GM12878 (cell line): ENCODE measurements at regions not wholly inside any gene's neighbourhood (a gene's known extent, or its start where the extent isn't known, plus 50 kb on each side); places are given as distances from the start of the nearest gene placed in this dataset.

Experiments used
- ATF3 ChIP-seq: IDR thresholded peaks from 2 replicates; pipeline ENCODE4 v1.6.1; 2011; ENCODE audit warnings: low read depth, mild to moderate bottlenecking, low read length, moderate library complexity, borderline replicate concordance; ENCODE audit errors: extremely low read depth
- CBFB ChIP-seq: IDR thresholded peaks from 2 replicates; pipeline ENCODE4 v1.6.1; 2016; ENCODE audit warnings: antibody characterized with exemption, low read depth
- CTCF ChIP-seq, 3 experiments: IDR thresholded peaks in 2 of 3; conservative IDR thresholded peaks in 1 of 3; 2 replicates each; pipeline ENCODE4 v1.5.1; 2011; ENCODE audit warnings: low read depth in 3 of 3, low read length in 3 of 3, mild to moderate bottlenecking in 3 of 3, control low read depth in 2 of 3, moderate library complexity in 2 of 3, inconsistent platforms in 1 of 3, mixed read lengths in 1 of 3; ENCODE audit not compliant: control insufficient read depth in 2 of 3, insufficient read depth in 1 of 3; ENCODE audit errors: extremely low read depth in 1 of 3
- EZH2 ChIP-seq: IDR thresholded peaks from 2 replicates; pipeline ENCODE4 v1.6.1; 2012; ENCODE audit warnings: low read depth, mild to moderate bottlenecking, control low read depth, inconsistent platforms, low read length, borderline replicate concordance; ENCODE audit not compliant: control insufficient read depth
- IKZF1 ChIP-seq: fragments of 450-650 bp; conservative IDR thresholded peaks from 2 replicates; pipeline ENCODE4 v1.6.1; 2017; ENCODE audit warnings: antibody characterized with exemption, mild to moderate bottlenecking
- KDM1A ChIP-seq: fragments of 200-600 bp; sonication (generic); IDR thresholded peaks from 2 replicates; pipeline ENCODE4 v1.6.1; 2016; ENCODE audit warnings: borderline replicate concordance
- PAX5 ChIP-seq: IDR thresholded peaks from 2 replicates; pipeline ENCODE4 v1.6.1; 2011; ENCODE audit warnings: low read depth, low read length, borderline replicate concordance
- PKNOX1 ChIP-seq: fragments of 450-650 bp; IDR thresholded peaks from 2 replicates; pipeline ENCODE4 v1.6.1; 2016; ENCODE audit warnings: mild to moderate bottlenecking
- POLR2AphosphoS5 ChIP-seq: IDR thresholded peaks from 2 replicates; pipeline ENCODE4 v1.6.1; 2011; ENCODE audit warnings: mild to moderate bottlenecking, low read length, inconsistent platforms
- TCF7 ChIP-seq: IDR thresholded peaks from 2 replicates; pipeline ENCODE4 v1.6.1; 2014; ENCODE audit warnings: antibody characterized with exemption, borderline replicate concordance

DNA sequence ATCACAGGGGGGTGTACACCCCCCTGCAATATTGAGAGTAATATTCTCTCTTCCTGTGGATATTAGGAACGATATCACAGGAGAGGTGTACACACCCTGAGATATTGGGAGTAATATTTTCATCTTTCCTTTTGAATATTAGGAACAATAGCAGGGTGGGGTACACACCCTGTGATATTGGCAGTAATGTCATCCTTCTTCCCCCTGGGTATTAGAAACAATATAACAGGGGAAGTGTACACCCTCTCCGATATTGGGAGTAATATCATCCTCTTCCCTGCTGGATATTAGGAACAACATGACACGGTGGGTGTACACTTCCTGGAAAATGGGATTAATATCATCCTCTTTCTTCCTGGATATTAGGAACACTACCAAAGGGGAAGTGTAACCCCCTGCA lies 57.8 kb upstream of the CEACAM21 start:
- no peak for TF ChIP-seq IKZF1
- TF ChIP-seq TCF7: no peak
- TF ChIP-seq CBFB: no peak
- TF ChIP-seq POLR2AphosphoS5: no peak
- TF ChIP-seq CTCF (IDR thresholded peaks at IDR 0.05 in 2 of 3, conservative IDR thresholded peaks at IDR 0.05 in 1 of 3; ENCODE audit: control insufficient read depth in 2 of 3, extremely low read depth in 1 of 3, insufficient read depth in 1 of 3, low read depth in 3 of 3, low read length in 3 of 3): no peak
- TF ChIP-seq ATF3: no peak
- TF ChIP-seq KDM1A: no peak
- no peak for TF ChIP-seq PAX5
- no peak for TF ChIP-seq EZH2
- no peak for TF ChIP-seq PKNOX1
